Endodermal cell (in vitro differentiated cells): ENCODE measurements at regions not wholly inside any gene's neighbourhood (a gene's known extent, or its start where the extent isn't known, plus 50 kb on each side); places are given as distances from the start of the nearest gene placed in this dataset.
"Not testable (repeated sequence)": the region's sequence is repeated elsewhere in the genome, so short reads cannot be mapped to it uniquely, and the experiment has no call there.

Experiments used
- DNase-seq: peaks from one replicate; pipeline ENCODE4 v3.0.0-alpha.2; 2017
- H3K27ac ChIP-seq: 2 replicates; pipeline ENCODE4 v1.5.1; 2013; ENCODE audit warnings: mild to moderate bottlenecking, low read depth, low read length, moderate library complexity
- H3K27me3 ChIP-seq: 2 replicates; pipeline ENCODE4 v1.6.1; 2013; ENCODE audit warnings: mild to moderate bottlenecking, low read length, moderate library complexity; ENCODE audit not compliant: insufficient read depth, control insufficient read depth, poor library complexity, severe bottlenecking
- H3K36me3 ChIP-seq: 2 replicates; pipeline ENCODE4 v1.7.0; 2013; ENCODE audit warnings: mild to moderate bottlenecking, low read length, moderate library complexity; ENCODE audit not compliant: control insufficient read depth, insufficient read depth
- H3K4me1 ChIP-seq: one replicate; pipeline ENCODE4 v1.7.0; 2013; ENCODE audit warnings: low read length; ENCODE audit not compliant: control insufficient read depth, insufficient read depth
- H3K4me3 ChIP-seq: 2 replicates; pipeline ENCODE4 v1.5.1; 2013; ENCODE audit warnings: mild to moderate bottlenecking, low read length, moderate library complexity
- H3K9ac ChIP-seq: 2 replicates; pipeline ENCODE4 v1.6.1; 2013; ENCODE audit warnings: mild to moderate bottlenecking, low read length, moderate library complexity; ENCODE audit not compliant: poor library complexity, severe bottlenecking; ENCODE audit errors: extremely low read depth
- H3K9me3 ChIP-seq: 2 replicates; pipeline ENCODE4 v1.6.1; 2013; ENCODE audit warnings: mild to moderate bottlenecking, low read length, moderate library complexity; ENCODE audit not compliant: control insufficient read depth
- H3K27ac Mint-ChIP-seq: 2 replicates; pipeline ENCODE4 v1.8.0; 2020; ENCODE audit warnings: mixed read lengths
- H3K27me3 Mint-ChIP-seq: 2 replicates; pipeline ENCODE4 v1.8.0; 2021; ENCODE audit warnings: mild to moderate bottlenecking, mixed read lengths; ENCODE audit not compliant: insufficient read depth
- H3K36me3 Mint-ChIP-seq: 2 replicates; pipeline ENCODE4 v1.8.0; 2020; ENCODE audit warnings: low read depth, mixed read lengths
- H3K4me1 Mint-ChIP-seq: 2 replicates; pipeline ENCODE4 v1.8.0; 2020; ENCODE audit warnings: mixed read lengths
- H3K4me3 Mint-ChIP-seq: 2 replicates; pipeline ENCODE4 v1.8.0; 2020; ENCODE audit warnings: mild to moderate bottlenecking, moderate library complexity, mixed read lengths
- H3K9me3 Mint-ChIP-seq: 2 replicates; pipeline ENCODE4 v1.8.0; 2020; ENCODE audit warnings: mild to moderate bottlenecking, mixed read lengths
- WGBS, 2 experiments: methylation state at CpG; one replicate each; pipeline versions ENCODE4 v1.1.5 to v1.1.7; 2013; ENCODE audit warnings: missing lambda C conversion rate in 2 of 2, mixed read lengths in 1 of 2; ENCODE audit not compliant: insufficient coverage in 1 of 2, insufficient read length in 1 of 2; 5-methylcytosine and 5-hydroxymethylcytosine counted together
- TF ChIP-seq, protein P1 (sequence below): fragments of 200-600 bp; sonication (generic); conservative IDR thresholded peaks from 2 replicates; pipeline ENCODE4 v1.5.0; 2021; ENCODE audit warnings: antibody characterized with exemption, mild to moderate bottlenecking

DNA sequence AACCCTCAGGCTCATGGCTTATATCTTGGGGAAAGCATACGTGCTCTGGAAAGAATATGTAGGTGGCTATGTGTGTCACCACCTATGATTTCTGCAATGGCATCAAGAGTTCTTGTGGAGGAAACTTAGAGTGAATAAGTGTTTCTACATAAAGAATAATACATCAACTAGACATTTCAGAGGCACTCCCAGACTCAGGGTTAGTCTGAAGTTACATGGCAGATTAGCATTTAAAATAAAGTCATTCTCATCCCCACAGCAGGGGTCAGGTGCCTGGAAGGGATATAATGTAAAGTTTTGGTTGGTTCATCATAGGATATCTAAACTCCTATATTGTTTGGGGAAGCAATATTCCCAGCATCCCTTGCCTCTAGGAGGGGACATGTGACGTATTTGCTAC is 182.1 kb downstream of the PCTP start:
- Histone ChIP-seq H3K4me3 (no peak overlapping the region), H3K36me3 (no peaks in the 10 kb centered on the region), H3K9ac (no peak overlapping the region), H3K27me3 (no peaks in the 10 kb centered on the region), H3K4me1 (no peaks in the 10 kb centered on the region), H3K27ac (no peak overlapping the region), H3K9me3 (no peaks in the 10 kb centered on the region)
- H3K4me3 Mint-ChIP-seq = no peak overlapping the region
- no peaks in the 10 kb centered on the region for H3K27me3 Mint-ChIP-seq
- no peak for DNase-seq
- TF ChIP-seq, protein P1, sequence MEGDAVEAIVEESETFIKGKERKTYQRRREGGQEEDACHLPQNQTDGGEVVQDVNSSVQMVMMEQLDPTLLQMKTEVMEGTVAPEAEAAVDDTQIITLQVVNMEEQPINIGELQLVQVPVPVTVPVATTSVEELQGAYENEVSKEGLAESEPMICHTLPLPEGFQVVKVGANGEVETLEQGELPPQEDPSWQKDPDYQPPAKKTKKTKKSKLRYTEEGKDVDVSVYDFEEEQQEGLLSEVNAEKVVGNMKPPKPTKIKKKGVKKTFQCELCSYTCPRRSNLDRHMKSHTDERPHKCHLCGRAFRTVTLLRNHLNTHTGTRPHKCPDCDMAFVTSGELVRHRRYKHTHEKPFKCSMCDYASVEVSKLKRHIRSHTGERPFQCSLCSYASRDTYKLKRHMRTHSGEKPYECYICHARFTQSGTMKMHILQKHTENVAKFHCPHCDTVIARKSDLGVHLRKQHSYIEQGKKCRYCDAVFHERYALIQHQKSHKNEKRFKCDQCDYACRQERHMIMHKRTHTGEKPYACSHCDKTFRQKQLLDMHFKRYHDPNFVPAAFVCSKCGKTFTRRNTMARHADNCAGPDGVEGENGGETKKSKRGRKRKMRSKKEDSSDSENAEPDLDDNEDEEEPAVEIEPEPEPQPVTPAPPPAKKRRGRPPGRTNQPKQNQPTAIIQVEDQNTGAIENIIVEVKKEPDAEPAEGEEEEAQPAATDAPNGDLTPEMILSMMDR = no peak
- no peaks in the 10 kb centered on the region for H3K4me1 Mint-ChIP-seq
- 97 to 100% methylated on average over 1 to 2 of the region's 2 CpGs for WGBS, 2 experiments
- H3K36me3 Mint-ChIP-seq = no peaks in the 10 kb centered on the region
- H3K9me3 Mint-ChIP-seq = no peaks in the 10 kb centered on the region
- H3K27ac Mint-ChIP-seq = no peak overlapping the region

GRCh38 chr17:55939181-55939810 is 188.4 kb downstream of the PCTP start:
- not testable (repeated sequence) for H3K36me3 Mint-ChIP-seq, H3K27me3 ChIP-seq, H3K9me3 ChIP-seq, H3K36me3 ChIP-seq, H3K27ac Mint-ChIP-seq, H3K27me3 Mint-ChIP-seq, H3K4me3 Mint-ChIP-seq, H3K27ac ChIP-seq, H3K4me1 ChIP-seq, H3K9ac ChIP-seq, H3K4me3 ChIP-seq, H3K9me3 Mint-ChIP-seq
- WGBS, 2 experiments = 52 to 57% methylated on average over 4 to 8 of the region's 8 CpGs
- peak; percentile 89 for DNase-seq
- TF ChIP-seq, protein P1 = peak; percentile 24
- H3K4me1 Mint-ChIP-seq = peaks cover 15% of the 10 kb centered on the region

- H3K27ac ChIP-seq = no peak overlapping the region
- Mint-ChIP-seq H3K9me3 (peaks cover 2% of the 10 kb centered on the region), H3K4me1 (peaks cover 11% of the 10 kb centered on the region), H3K36me3 (no peaks in the 10 kb centered on the region), H3K27ac (no peak overlapping the region), H3K27me3 (peaks cover 2% of the 10 kb centered on the region), H3K4me3 (no peak overlapping the region)
- TF ChIP-seq, protein P1 = no peak
- peaks cover 8% of the 10 kb centered on the region for H3K4me1 ChIP-seq
- 93 to 94% methylated on average over 2 to 5 of the region's 5 CpGs for WGBS, 2 experiments
- no peak for DNase-seq
- H3K4me3 ChIP-seq = no peak overlapping the region
- H3K27me3 ChIP-seq = no peaks in the 10 kb centered on the region
- H3K9ac ChIP-seq = no peak overlapping the region
- no peaks in the 10 kb centered on the region for H3K36me3 ChIP-seq
- H3K9me3 ChIP-seq = no peaks in the 10 kb centered on the region
These were observed 193.5 kb upstream of the ANKFN1 start for GRCh38 chr17:55959756-55960155.
